WTC11 (cell line): ENCODE measurements at regions not wholly inside any gene's neighbourhood (a gene's known extent, or its start where the extent isn't known, plus 50 kb on each side); places are given as distances from the start of the nearest gene placed in this dataset.

Experiments used
- ATAC-seq: fragments of 200-7000 bp; cut with Tn5 transposase; 2 replicates; pipeline ENCODE4 v1.10.0; 2021; ENCODE audit warnings: mild to moderate bottlenecking, moderate library complexity
- CTCF ChIA-PET: fragments of 300-600 bp; sonication (Branson Sonifier 250); formaldehyde crosslinking; loops from one replicate; lab custom pipeline; 2021; ENCODE audit warnings: antibody characterized with exemption; lab: Charles Lee
- POLR2A ChIA-PET: fragments of 350-600 bp; sonication (Branson Sonifier 250); formaldehyde crosslinking; loops from one replicate; lab custom pipeline; 2021; ENCODE audit warnings: antibody characterized with exemption; lab: Charles Lee
- DNase-seq: peaks from one replicate; pipeline ENCODE4 v3.0.0; 2021; ENCODE audit warnings: low spot score
- H3K27ac Mint-ChIP-seq: 2 replicates; pipeline ENCODE4 v1.8.0; 2021; ENCODE audit warnings: mixed read lengths
- H3K27me3 Mint-ChIP-seq: 2 replicates; pipeline ENCODE4 v1.8.0; 2021; ENCODE audit warnings: low read depth, mild to moderate bottlenecking, moderate library complexity, mixed read lengths
- H3K36me3 Mint-ChIP-seq: 2 replicates; pipeline ENCODE4 v1.8.0; 2021; ENCODE audit warnings: mixed read lengths
- H3K4me1 Mint-ChIP-seq: 2 replicates; pipeline ENCODE4 v1.8.0; 2022; ENCODE audit warnings: mixed read lengths
- H3K4me3 Mint-ChIP-seq: 2 replicates; pipeline ENCODE4 v1.8.0; 2021; ENCODE audit warnings: mild to moderate bottlenecking, moderate library complexity, mixed read lengths
- H3K9me3 Mint-ChIP-seq: 2 replicates; pipeline ENCODE4 v1.8.0; 2021; ENCODE audit warnings: mixed read lengths
- ATF1 ChIP-seq: sonication (generic); formaldehyde crosslinking; IDR thresholded peaks from 2 replicates; pipeline ENCODE4 v1.8.1; 2023; ENCODE audit warnings: mild to moderate bottlenecking, moderate library complexity, missing genetic modification reagents
- CBFB ChIP-seq: sonication (generic); formaldehyde crosslinking; IDR thresholded peaks from 2 replicates; pipeline ENCODE4 v1.8.1; 2022; ENCODE audit warnings: mild to moderate bottlenecking, low read depth, missing genetic modification reagents
- CTCF ChIP-seq: fragments of 200-600 bp; IDR thresholded peaks from 2 replicates; pipeline ENCODE4 v1.8.0; 2022; ENCODE audit warnings: antibody characterized with exemption
- GTF2I ChIP-seq: fragments of 250-450 bp; sonication (Bioruptor Pico); conservative IDR thresholded peaks from 2 replicates; pipeline ENCODE4 v1.4.0; 2021; ENCODE audit warnings: mild to moderate bottlenecking
- HMGA2 ChIP-seq: fragments of 250-450 bp; sonication (Bioruptor Pico); IDR thresholded peaks from 2 replicates; pipeline ENCODE4 v1.4.0; 2021; ENCODE audit warnings: mild to moderate bottlenecking, moderate library complexity
- IRF1 ChIP-seq: sonication (generic); formaldehyde crosslinking; IDR thresholded peaks from 2 replicates; pipeline ENCODE4 v1.8.0; 2023; ENCODE audit warnings: missing genetic modification reagents
- KAT7 ChIP-seq: sonication (generic); formaldehyde crosslinking; IDR thresholded peaks from 2 replicates; pipeline ENCODE4 v1.8.1; 2023; ENCODE audit warnings: missing genetic modification reagents, mild to moderate bottlenecking, borderline replicate concordance
- MXD4 ChIP-seq: fragments of 250-450 bp; sonication (Bioruptor Pico); IDR thresholded peaks from 2 replicates; pipeline ENCODE4 v1.8.0; 2021; ENCODE audit warnings: mild to moderate bottlenecking, moderate library complexity, borderline replicate concordance
- NFATC4 ChIP-seq: fragments of 250-450 bp; sonication (Bioruptor Pico); IDR thresholded peaks from 2 replicates; pipeline ENCODE4 v1.9.0; 2021; ENCODE audit warnings: mild to moderate bottlenecking
- NR1H2 ChIP-seq: sonication (generic); formaldehyde crosslinking; IDR thresholded peaks from 2 replicates; pipeline ENCODE4 v1.9.0; 2021; ENCODE audit warnings: mild to moderate bottlenecking, moderate library complexity, missing genetic modification reagents
- NR2C2 ChIP-seq: sonication (generic); formaldehyde crosslinking; IDR thresholded peaks from 2 replicates; pipeline ENCODE4 v1.8.0; 2022; ENCODE audit warnings: mild to moderate bottlenecking, missing genetic modification reagents
- NR3C1 ChIP-seq: sonication (generic); formaldehyde crosslinking; conservative IDR thresholded peaks from 2 replicates; pipeline ENCODE4 v1.8.1; 2023; ENCODE audit warnings: low read depth, mild to moderate bottlenecking, missing genetic modification reagents
- PRRX2 ChIP-seq: fragments of 250-450 bp; sonication (Bioruptor Pico); IDR thresholded peaks from 2 replicates; pipeline ENCODE4 v1.8.0; 2021; ENCODE audit warnings: mild to moderate bottlenecking
- RORB ChIP-seq: fragments of 250-450 bp; sonication (Bioruptor Pico); IDR thresholded peaks from 2 replicates; pipeline ENCODE4 v1.9.0; 2021; ENCODE audit warnings: mild to moderate bottlenecking
- SOX15 ChIP-seq: fragments of 250-450 bp; sonication (Bioruptor Pico); IDR thresholded peaks from 2 replicates; pipeline ENCODE4 v1.9.0; 2021; ENCODE audit warnings: mild to moderate bottlenecking
- SP1 ChIP-seq: sonication (generic); formaldehyde crosslinking; conservative IDR thresholded peaks from 2 replicates; pipeline ENCODE4 v1.8.1; 2022; ENCODE audit warnings: missing genetic modification reagents
- TEAD1 ChIP-seq: sonication (generic); formaldehyde crosslinking; IDR thresholded peaks from 2 replicates; pipeline ENCODE4 v1.8.0; 2022; ENCODE audit warnings: mild to moderate bottlenecking, missing genetic modification reagents
- TP53 ChIP-seq: sonication (generic); formaldehyde crosslinking; IDR thresholded peaks from 2 replicates; pipeline ENCODE4 v1.8.1; 2023; ENCODE audit warnings: mild to moderate bottlenecking, missing genetic modification reagents
- ZNF138 ChIP-seq: sonication (generic); formaldehyde crosslinking; conservative IDR thresholded peaks from 2 replicates; pipeline ENCODE4 v1.8.1; 2022; ENCODE audit warnings: mild to moderate bottlenecking, moderate library complexity, missing genetic modification reagents
- ZNF232 ChIP-seq: sonication (generic); formaldehyde crosslinking; IDR thresholded peaks from 2 replicates; pipeline ENCODE4 v1.8.0; 2022; ENCODE audit warnings: mild to moderate bottlenecking, missing genetic modification reagents
- ZNF317 ChIP-seq: sonication (generic); formaldehyde crosslinking; IDR thresholded peaks from 2 replicates; pipeline ENCODE4 v1.8.1; 2023; ENCODE audit warnings: low read depth, mild to moderate bottlenecking, moderate library complexity, missing genetic modification reagents, borderline replicate concordance
- TF ChIP-seq, protein P1 (sequence below): sonication (generic); formaldehyde crosslinking; IDR thresholded peaks from 2 replicates; pipeline ENCODE4 v1.8.0; 2022; ENCODE audit warnings: mild to moderate bottlenecking, missing genetic modification reagents
- TF ChIP-seq, protein P2 (sequence below): fragments of 250-450 bp; sonication (Bioruptor Pico); IDR thresholded peaks from 2 replicates; pipeline ENCODE4 v2.1.2; 2022; ENCODE audit warnings: mild to moderate bottlenecking, moderate library complexity
- TF ChIP-seq, protein P3 (sequence below): sonication (generic); formaldehyde crosslinking; IDR thresholded peaks from 2 replicates; pipeline ENCODE4 v1.8.0; 2022; ENCODE audit warnings: mild to moderate bottlenecking, missing genetic modification reagents
- TF ChIP-seq, protein P4 (sequence below): sonication (generic); formaldehyde crosslinking; IDR thresholded peaks from 2 replicates; pipeline ENCODE4 v1.8.1; 2022; ENCODE audit warnings: mild to moderate bottlenecking, moderate library complexity, missing genetic modification reagents

- TF ChIP-seq CBFB (no peak), MXD4 (CRISPR knock-in tag) (no peak), ZNF317 (CRISPR knock-in tag) (no peak), KAT7 (CRISPR knock-in tag) (no peak), SP1 (no peak)
- TF ChIP-seq, all 79 proteins: peak for 0
Measured at GRCh38 chr5:68708156-68708841, 385.5 kb upstream of the SLC30A5 start (continued).

- H3K36me3 Mint-ChIP-seq = no peaks in the 10 kb centered on the region
- ChIA-PET CTCF (no interaction called here), POLR2A (no interaction called here)
- TF ChIP-seq, protein P1, sequence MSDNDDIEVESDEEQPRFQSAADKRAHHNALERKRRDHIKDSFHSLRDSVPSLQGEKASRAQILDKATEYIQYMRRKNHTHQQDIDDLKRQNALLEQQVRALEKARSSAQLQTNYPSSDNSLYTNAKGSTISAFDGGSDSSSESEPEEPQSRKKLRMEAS (CRISPR knock-in tag) = no peak
- TF ChIP-seq RORB (CRISPR knock-in tag) = no peak
- no peak for TF ChIP-seq HMGA2 (CRISPR knock-in tag)
- TF ChIP-seq NR1H2 (CRISPR knock-in tag) = no peak
- TF ChIP-seq, protein P2, sequence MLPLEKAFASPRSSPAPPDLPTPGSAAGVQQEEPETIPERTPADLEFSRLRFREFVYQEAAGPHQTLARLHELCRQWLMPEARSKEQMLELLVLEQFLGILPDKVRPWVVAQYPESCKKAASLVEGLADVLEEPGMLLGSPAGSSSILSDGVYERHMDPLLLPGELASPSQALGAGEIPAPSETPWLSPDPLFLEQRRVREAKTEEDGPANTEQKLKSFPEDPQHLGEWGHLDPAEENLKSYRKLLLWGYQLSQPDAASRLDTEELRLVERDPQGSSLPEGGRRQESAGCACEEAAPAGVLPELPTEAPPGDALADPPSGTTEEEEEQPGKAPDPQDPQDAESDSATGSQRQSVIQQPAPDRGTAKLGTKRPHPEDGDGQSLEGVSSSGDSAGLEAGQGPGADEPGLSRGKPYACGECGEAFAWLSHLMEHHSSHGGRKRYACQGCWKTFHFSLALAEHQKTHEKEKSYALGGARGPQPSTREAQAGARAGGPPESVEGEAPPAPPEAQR (CRISPR knock-in tag) = no peak
- TF ChIP-seq ZNF232 = no peak
- TF ChIP-seq PRRX2 (CRISPR knock-in tag) = no peak
- no peak for TF ChIP-seq ATF1
- TF ChIP-seq CTCF = no peak
- TF ChIP-seq IRF1 (CRISPR knock-in tag) = no peak
- no peak for TF ChIP-seq NFATC4 (CRISPR knock-in tag)
- DNase-seq = no peak
- H3K4me3 Mint-ChIP-seq = no peak overlapping the region
- H3K9me3 Mint-ChIP-seq = 0 out of 2 replicates have a peak, but pooled peaks cover 5% of the 10 kb centered on the region
- no peak overlapping the region for H3K27ac Mint-ChIP-seq
- ATAC-seq = no peak
- peaks cover 6% of the 10 kb centered on the region; the same call in 1 of the 2 replicates for H3K4me1 Mint-ChIP-seq
- H3K27me3 Mint-ChIP-seq = no peaks in the 10 kb centered on the region; the same call in 1 of the 2 replicates
Measured at GRCh38 chr5:68708842-68709170, 385.0 kb upstream of the SLC30A5 start.

- H3K36me3 Mint-ChIP-seq = no peaks in the 10 kb centered on the region
- ATAC-seq = no peak
- POLR2A ChIA-PET = no interaction called here
- no peak for TF ChIP-seq CBFB
- no peak for TF ChIP-seq ZNF232
- TF ChIP-seq GTF2I (CRISPR knock-in tag) = no peak
- TF ChIP-seq NR3C1 (CRISPR knock-in tag) = no peak
- no peak for TF ChIP-seq RORB (CRISPR knock-in tag)
- TF ChIP-seq TP53 (CRISPR knock-in tag) = no peak
- TF ChIP-seq PRRX2 (CRISPR knock-in tag) = no peak
- no peak for TF ChIP-seq NR2C2 (CRISPR knock-in tag)
- TF ChIP-seq ZNF317 (CRISPR knock-in tag) = no peak
- TF ChIP-seq, protein P3, sequence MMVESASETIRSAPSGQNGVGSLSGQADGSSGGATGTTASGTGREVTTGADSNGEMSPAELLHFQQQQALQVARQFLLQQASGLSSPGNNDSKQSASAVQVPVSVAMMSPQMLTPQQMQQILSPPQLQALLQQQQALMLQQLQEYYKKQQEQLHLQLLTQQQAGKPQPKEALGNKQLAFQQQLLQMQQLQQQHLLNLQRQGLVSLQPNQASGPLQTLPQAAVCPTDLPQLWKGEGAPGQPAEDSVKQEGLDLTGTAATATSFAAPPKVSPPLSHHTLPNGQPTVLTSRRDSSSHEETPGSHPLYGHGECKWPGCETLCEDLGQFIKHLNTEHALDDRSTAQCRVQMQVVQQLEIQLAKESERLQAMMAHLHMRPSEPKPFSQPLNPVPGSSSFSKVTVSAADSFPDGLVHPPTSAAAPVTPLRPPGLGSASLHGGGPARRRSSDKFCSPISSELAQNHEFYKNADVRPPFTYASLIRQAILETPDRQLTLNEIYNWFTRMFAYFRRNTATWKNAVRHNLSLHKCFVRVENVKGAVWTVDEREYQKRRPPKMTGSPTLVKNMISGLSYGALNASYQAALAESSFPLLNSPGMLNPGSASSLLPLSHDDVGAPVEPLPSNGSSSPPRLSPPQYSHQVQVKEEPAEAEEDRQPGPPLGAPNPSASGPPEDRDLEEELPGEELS = no peak
- TF ChIP-seq, protein P1 (CRISPR knock-in tag) = no peak
- TF ChIP-seq ZNF138 (CRISPR knock-in tag) = no peak
- TF ChIP-seq, protein P4, sequence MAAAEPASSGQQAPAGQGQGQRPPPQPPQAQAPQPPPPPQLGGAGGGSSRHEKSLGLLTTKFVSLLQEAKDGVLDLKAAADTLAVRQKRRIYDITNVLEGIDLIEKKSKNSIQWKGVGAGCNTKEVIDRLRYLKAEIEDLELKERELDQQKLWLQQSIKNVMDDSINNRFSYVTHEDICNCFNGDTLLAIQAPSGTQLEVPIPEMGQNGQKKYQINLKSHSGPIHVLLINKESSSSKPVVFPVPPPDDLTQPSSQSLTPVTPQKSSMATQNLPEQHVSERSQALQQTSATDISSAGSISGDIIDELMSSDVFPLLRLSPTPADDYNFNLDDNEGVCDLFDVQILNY (CRISPR knock-in tag) = no peak
- TF ChIP-seq NFATC4 (CRISPR knock-in tag) = no peak
- no peak for TF ChIP-seq TEAD1
- no peak for TF ChIP-seq SOX15 (CRISPR knock-in tag)
Measured at GRCh38 chr5:68709239-68709638, 384.6 kb upstream of the SLC30A5 start.

More at GRCh38 chr5:68709239-68709638, 384.6 kb upstream of the SLC30A5 start:
- 0 out of 2 replicates have a peak, but pooled peaks cover 5% of the 10 kb centered on the region for H3K9me3 Mint-ChIP-seq
- CTCF ChIA-PET = no interaction called here
- no peak overlapping the region for H3K4me3 Mint-ChIP-seq
- H3K27me3 Mint-ChIP-seq = no peaks in the 10 kb centered on the region; the same call in 1 of the 2 replicates
- H3K4me1 Mint-ChIP-seq = peaks cover 6% of the 10 kb centered on the region; the same call in 1 of the 2 replicates
- DNase-seq = no peak
- no peak overlapping the region for H3K27ac Mint-ChIP-seq
